ENCODE measurements at regions not wholly inside any gene's neighbourhood (a gene's known extent, or its start where the extent isn't known, plus 50 kb on each side); places are given as distances from the start of the nearest gene placed in this dataset.
"Not testable (repeated sequence)": the region's sequence is repeated elsewhere in the genome, so short reads cannot be mapped to it uniquely, and the experiment has no call there.

DNA sequence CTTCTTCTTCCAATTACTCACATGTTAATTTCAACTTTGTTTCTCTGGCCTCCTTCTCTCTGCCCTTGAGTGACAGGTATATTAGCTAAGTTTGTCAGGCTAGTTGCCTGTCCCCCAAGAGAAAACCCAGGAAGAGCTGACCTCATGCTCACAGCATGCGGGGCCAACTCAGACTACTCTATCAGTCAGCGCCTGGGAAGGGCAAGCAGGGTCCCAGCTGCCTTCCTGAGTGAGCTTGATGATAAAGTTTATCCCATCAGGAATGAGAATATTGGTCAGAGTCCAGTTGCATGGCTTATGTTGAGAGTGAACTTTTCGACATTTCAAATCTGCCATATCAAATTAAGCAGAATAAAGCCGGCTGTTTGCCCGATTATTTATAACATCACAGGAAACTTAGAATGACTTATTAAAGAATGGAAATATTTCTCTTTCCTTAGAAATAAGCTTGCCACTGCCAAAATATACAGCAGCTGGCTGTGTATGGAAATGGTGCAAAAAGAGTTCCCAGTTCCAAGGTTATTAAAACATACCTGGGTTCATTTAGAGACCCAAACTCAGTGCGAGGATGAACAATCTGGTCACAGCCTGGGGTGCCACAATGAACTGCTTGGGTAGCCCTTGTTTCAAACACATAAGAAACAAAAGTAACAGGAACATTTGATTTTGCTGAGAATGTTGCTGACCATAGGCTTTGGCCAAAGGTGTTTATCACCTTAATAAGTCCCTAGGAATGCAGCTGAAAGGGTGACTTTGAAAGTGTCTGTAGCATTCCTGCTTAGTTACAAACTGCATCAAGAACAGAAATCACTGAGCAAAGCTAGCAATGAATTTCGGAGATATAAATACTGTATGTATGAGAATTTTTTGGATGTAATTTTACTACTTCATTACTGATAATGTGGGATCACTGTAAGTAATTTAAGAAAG lies 1553.8 kb upstream of the FLRT2 start:
- no peaks in the 10 kb centered on the region for H3K4me1 ChIP-seq (ENCODE audit: control insufficient read depth, insufficient read depth, low read length, poor library complexity, severe bottlenecking)
- no peak for ATAC-seq (ENCODE audit: low read depth in 2 of 2)
- no peak overlapping the region for H3K27ac Mint-ChIP-seq

DNA sequence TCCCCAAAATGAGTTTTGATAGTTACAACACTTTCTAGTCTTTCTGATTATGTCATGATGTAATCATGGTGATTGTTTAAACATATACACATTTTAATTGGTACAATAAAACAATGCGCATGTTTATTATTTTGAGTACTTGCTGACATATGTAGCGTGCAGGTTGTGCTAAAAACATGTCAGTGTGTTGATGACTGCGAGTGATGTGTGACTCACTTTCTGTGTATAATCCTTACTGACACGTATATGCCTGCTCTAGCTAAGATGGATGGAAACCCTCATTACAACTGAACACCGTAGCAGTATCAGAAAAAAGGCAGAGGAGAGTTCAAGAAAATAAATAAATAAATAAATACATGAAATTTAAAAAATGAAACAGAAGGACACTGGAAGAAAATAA lies 1552.4 kb upstream of the FLRT2 start:
- no peak for DNase-seq
- H3K4me3 Mint-ChIP-seq, result no peak overlapping the region
- H3K27me3 Mint-ChIP-seq, result no peaks in the 10 kb centered on the region
- peaks cover 0 to 2% of the 10 kb centered on the region in 2 experiments for H3K9me3 ChIP-seq (ENCODE audit: control insufficient read depth in 2 of 2, low read length in 2 of 2)
- H3K27ac Mint-ChIP-seq, result no peak overlapping the region
- no peak overlapping the region for H3K27ac ChIP-seq (ENCODE audit: insufficient read depth, low read length, poor library complexity, severe bottlenecking)
- H3K4me1 ChIP-seq (ENCODE audit: control insufficient read depth, insufficient read depth, low read length, poor library complexity, severe bottlenecking), result no peaks in the 10 kb centered on the region
- H3K4me3 ChIP-seq (ENCODE audit: low read depth, low read length), result no peak overlapping the region
- H3K27me3 ChIP-seq (ENCODE audit: control insufficient read depth, insufficient read depth, low read length), result no peaks in the 10 kb centered on the region
- peaks cover 3% of the 10 kb centered on the region for H3K36me3 Mint-ChIP-seq
- peaks cover 0 to 18% (median 9%) of the 10 kb centered on the region in 7 donors for H3K9me3 Mint-ChIP-seq
- no peak for ATAC-seq (ENCODE audit: low read depth in 2 of 2)
- H3K4me1 Mint-ChIP-seq, result no peaks in the 10 kb centered on the region
- H3K36me3 ChIP-seq (ENCODE audit: control insufficient read depth, insufficient read depth, low read length), result no peaks in the 10 kb centered on the region

More for the DNA sequence above, 1553.8 kb upstream of the FLRT2 start:
- no peak overlapping the region for H3K27ac ChIP-seq (ENCODE audit: insufficient read depth, low read length, poor library complexity, severe bottlenecking)
- H3K36me3 Mint-ChIP-seq, result no peaks in the 10 kb centered on the region
- H3K36me3 ChIP-seq (ENCODE audit: control insufficient read depth, insufficient read depth, low read length), result no peaks in the 10 kb centered on the region
- no peak overlapping the region for H3K4me3 ChIP-seq (ENCODE audit: low read depth, low read length)
- H3K27me3 ChIP-seq (ENCODE audit: control insufficient read depth, insufficient read depth, low read length), result no peaks in the 10 kb centered on the region
- no peaks in the 10 kb centered on the region for H3K4me1 Mint-ChIP-seq
- no peaks in the 10 kb centered on the region for H3K27me3 Mint-ChIP-seq
- peaks cover 0 to 28% (median 9%) of the 10 kb centered on the region in 7 donors for H3K9me3 Mint-ChIP-seq
- no peak for DNase-seq
- H3K9me3 ChIP-seq (ENCODE audit: control insufficient read depth in 2 of 2, low read length in 2 of 2), result peaks cover 0 to 2% of the 10 kb centered on the region in 2 experiments
- no peak overlapping the region for H3K4me3 Mint-ChIP-seq

DNA sequence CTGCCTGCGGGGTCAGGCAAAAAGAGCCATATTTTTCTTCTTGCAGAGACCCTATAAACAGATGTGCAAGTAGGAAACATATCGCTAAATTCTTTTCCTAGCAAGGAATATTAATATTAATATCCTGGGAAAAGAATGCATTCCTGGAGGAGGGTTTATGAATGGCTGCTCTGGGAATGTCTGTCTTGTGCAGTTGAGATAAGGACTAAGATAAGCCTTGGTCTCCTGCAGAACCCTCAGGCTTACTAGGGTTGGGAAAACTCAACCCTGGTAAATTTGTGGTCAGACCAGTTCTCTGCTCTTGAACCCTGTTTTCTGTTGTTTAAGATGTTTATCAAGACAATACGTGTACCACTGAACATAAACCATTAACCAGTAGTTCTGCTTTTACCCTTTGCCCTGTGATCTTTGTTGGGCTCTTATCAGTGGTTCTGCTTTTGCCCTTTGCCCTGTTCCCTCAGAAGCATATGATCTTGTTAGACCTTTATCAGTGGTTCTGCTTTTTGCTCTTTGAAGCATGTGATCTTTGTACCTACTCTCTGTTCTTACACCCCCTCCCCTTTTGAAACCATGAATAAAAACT lies 1548.2 kb upstream of the FLRT2 start:
- not testable (repeated sequence) for H3K4me1 Mint-ChIP-seq; H3K4me1 ChIP-seq (ENCODE audit: control insufficient read depth, insufficient read depth, low read length, poor library complexity, severe bottlenecking); H3K36me3 Mint-ChIP-seq; DNase-seq; H3K27ac Mint-ChIP-seq; H3K36me3 ChIP-seq (ENCODE audit: control insufficient read depth, insufficient read depth, low read length); ATAC-seq (ENCODE audit: low read depth in 2 of 2); H3K9me3 ChIP-seq (ENCODE audit: control insufficient read depth in 2 of 2, low read length in 2 of 2); H3K27me3 ChIP-seq (ENCODE audit: control insufficient read depth, insufficient read depth, low read length); H3K4me3 ChIP-seq (ENCODE audit: low read depth, low read length); H3K27ac ChIP-seq (ENCODE audit: insufficient read depth, low read length, poor library complexity, severe bottlenecking); H3K4me3 Mint-ChIP-seq; H3K27me3 Mint-ChIP-seq
- peaks cover 0 to 15% (median 7%) of the 10 kb centered on the region in 7 donors for H3K9me3 Mint-ChIP-seq

DNA sequence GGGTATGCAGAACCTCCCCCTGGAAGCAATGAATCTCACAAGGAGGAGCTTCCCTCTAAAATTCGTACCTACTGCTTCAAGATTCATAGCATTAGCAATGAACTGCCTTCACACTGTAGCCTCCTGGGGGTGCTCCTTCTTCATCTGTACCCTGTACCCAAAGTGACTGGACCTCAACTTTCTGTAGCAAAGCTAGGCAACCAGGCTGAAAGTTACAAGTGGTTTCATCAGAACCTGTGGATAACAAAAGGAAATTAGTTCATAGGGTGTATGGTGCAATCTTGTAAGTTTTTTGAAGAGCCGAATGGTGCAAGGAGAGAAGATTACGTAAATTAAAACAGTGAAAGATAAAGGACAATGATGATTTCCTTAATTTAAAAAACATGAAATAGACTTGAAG lies 1541.7 kb upstream of the FLRT2 start:
- H3K9me3 ChIP-seq (ENCODE audit: control insufficient read depth in 2 of 2, low read length in 2 of 2), result peaks cover 0 to 10% of the 10 kb centered on the region in 2 experiments
- Mint-ChIP-seq H3K4me1 (no peaks in the 10 kb centered on the region), H3K27me3 (no peaks in the 10 kb centered on the region), H3K27ac (no peak overlapping the region), H3K4me3 (no peak overlapping the region), H3K9me3 (peaks cover 2 to 24% (median 11%) of the 10 kb centered on the region in 7 donors), H3K36me3 (no peaks in the 10 kb centered on the region)
- ATAC-seq (ENCODE audit: low read depth in 2 of 2), result no peak
- DNase-seq, result no peak
- no peaks in the 10 kb centered on the region for H3K36me3 ChIP-seq (ENCODE audit: control insufficient read depth, insufficient read depth, low read length)
- H3K4me1 ChIP-seq (ENCODE audit: control insufficient read depth, insufficient read depth, low read length, poor library complexity, severe bottlenecking), result no peaks in the 10 kb centered on the region
- no peaks in the 10 kb centered on the region for H3K27me3 ChIP-seq (ENCODE audit: control insufficient read depth, insufficient read depth, low read length)
- no peak overlapping the region for H3K27ac ChIP-seq (ENCODE audit: insufficient read depth, low read length, poor library complexity, severe bottlenecking)
- no peak overlapping the region for H3K4me3 ChIP-seq (ENCODE audit: low read depth, low read length)

DNA sequence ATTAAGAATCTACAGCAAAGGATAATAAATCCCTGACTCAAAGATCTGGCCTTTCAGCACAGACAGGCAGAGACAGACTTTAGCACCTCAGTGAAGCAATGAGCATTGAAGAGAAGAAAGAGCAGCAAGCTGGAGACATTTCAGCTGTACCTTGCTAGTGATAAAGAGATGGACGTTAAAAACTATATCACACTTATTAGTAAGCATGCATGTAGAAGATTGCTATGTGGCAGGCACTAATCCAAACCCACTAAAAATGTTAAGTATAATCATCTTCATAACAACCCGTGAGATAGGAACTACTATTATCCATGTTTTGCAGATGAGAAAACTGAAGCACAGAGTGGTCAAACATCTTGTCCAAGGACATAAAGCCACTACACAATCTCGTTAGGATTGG lies 1538.3 kb upstream of the FLRT2 start:
- peaks cover 4 to 23% (median 11%) of the 10 kb centered on the region in 7 donors for H3K9me3 Mint-ChIP-seq
- H3K4me1 Mint-ChIP-seq, result no peaks in the 10 kb centered on the region

DNA sequence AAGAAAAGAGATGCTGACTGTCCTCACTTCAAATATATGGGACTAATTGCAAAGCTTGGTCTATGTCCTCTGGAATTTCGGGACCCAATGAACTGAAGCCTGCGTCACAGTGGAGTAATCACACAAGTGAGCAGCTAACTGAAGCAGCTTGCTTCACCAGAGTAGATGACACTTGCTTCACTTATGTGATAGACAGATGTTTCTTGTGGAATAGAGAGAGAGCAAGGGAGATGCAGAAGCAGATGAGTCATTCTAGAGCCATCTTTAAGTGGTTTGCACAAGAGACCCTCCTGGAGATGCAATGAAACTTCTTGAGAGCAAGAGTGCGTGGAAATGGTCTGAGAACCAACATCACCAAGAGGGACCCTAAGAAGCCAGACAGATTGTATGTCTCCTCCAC lies 1537.1 kb upstream of the FLRT2 start:
- no peaks in the 10 kb centered on the region for H3K36me3 ChIP-seq (ENCODE audit: control insufficient read depth, insufficient read depth, low read length)
- H3K27me3 ChIP-seq (ENCODE audit: control insufficient read depth, insufficient read depth, low read length), result no peaks in the 10 kb centered on the region
- no peaks in the 10 kb centered on the region for H3K4me1 ChIP-seq (ENCODE audit: control insufficient read depth, insufficient read depth, low read length, poor library complexity, severe bottlenecking)
- Mint-ChIP-seq H3K36me3 (no peaks in the 10 kb centered on the region), H3K4me1 (no peaks in the 10 kb centered on the region), H3K4me3 (no peak overlapping the region), H3K27me3 (no peaks in the 10 kb centered on the region), H3K27ac (no peak overlapping the region), H3K9me3 (peaks cover 4 to 29% (median 11%) of the 10 kb centered on the region in 7 donors)
- no peak overlapping the region for H3K27ac ChIP-seq (ENCODE audit: insufficient read depth, low read length, poor library complexity, severe bottlenecking)
- no peak overlapping the region for H3K4me3 ChIP-seq (ENCODE audit: low read depth, low read length)
- H3K9me3 ChIP-seq (ENCODE audit: control insufficient read depth in 2 of 2, low read length in 2 of 2), result no peaks in the 10 kb centered on the region
- ATAC-seq (ENCODE audit: low read depth in 2 of 2) (no peak), DNase-seq (no peak)

More for the DNA sequence above, 1538.3 kb upstream of the FLRT2 start:
- Mint-ChIP-seq H3K36me3 (no peaks in the 10 kb centered on the region), H3K27me3 (no peaks in the 10 kb centered on the region), H3K4me3 (no peak overlapping the region), H3K27ac (no peak overlapping the region)
- H3K9me3 ChIP-seq (ENCODE audit: control insufficient read depth in 2 of 2, low read length in 2 of 2), result peaks cover 0 to 3% of the 10 kb centered on the region in 2 experiments
- no peaks in the 10 kb centered on the region for H3K4me1 ChIP-seq (ENCODE audit: control insufficient read depth, insufficient read depth, low read length, poor library complexity, severe bottlenecking)
- H3K27me3 ChIP-seq (ENCODE audit: control insufficient read depth, insufficient read depth, low read length), result no peaks in the 10 kb centered on the region
- no peak for DNase-seq
- H3K27ac ChIP-seq (ENCODE audit: insufficient read depth, low read length, poor library complexity, severe bottlenecking), result no peak overlapping the region
- H3K4me3 ChIP-seq (ENCODE audit: low read depth, low read length), result no peak overlapping the region
- no peak for ATAC-seq (ENCODE audit: low read depth in 2 of 2)
- H3K36me3 ChIP-seq (ENCODE audit: control insufficient read depth, insufficient read depth, low read length), result no peaks in the 10 kb centered on the region

DNA sequence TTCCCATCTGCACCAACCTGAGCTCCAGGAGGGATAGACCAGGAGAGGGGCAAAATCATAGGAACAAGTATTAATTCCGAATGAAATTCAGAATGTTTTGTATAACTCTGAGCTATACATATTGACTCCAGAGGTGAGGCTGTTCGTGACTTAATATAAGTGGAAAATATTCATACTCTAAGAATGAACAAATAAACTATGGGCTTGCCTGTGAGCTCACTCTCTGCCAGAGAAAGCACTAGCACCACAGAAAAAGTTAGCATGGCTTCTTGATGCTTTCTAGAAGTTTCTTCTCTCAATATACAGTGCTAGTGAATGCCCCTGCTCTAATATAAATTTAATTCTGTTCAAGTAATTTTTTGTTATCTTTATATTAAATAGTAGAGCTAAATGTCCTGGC lies 1536.4 kb upstream of the FLRT2 start:
- no peaks in the 10 kb centered on the region for H3K4me1 Mint-ChIP-seq
- no peak for DNase-seq
- no peaks in the 10 kb centered on the region for H3K27me3 Mint-ChIP-seq
- no peak for ATAC-seq (ENCODE audit: low read depth in 2 of 2)
- Histone ChIP-seq H3K27ac (ENCODE audit: insufficient read depth, low read length, poor library complexity, severe bottlenecking) (no peak overlapping the region), H3K4me1 (ENCODE audit: control insufficient read depth, insufficient read depth, low read length, poor library complexity, severe bottlenecking) (no peaks in the 10 kb centered on the region), H3K27me3 (ENCODE audit: control insufficient read depth, insufficient read depth, low read length) (no peaks in the 10 kb centered on the region), H3K4me3 (ENCODE audit: low read depth, low read length) (no peak overlapping the region), H3K36me3 (ENCODE audit: control insufficient read depth, insufficient read depth, low read length) (no peaks in the 10 kb centered on the region), H3K9me3 (ENCODE audit: control insufficient read depth in 2 of 2, low read length in 2 of 2) (no peaks in the 10 kb centered on the region)
- no peak overlapping the region for H3K27ac Mint-ChIP-seq
- peaks cover 4 to 25% (median 11%) of the 10 kb centered on the region in 7 donors for H3K9me3 Mint-ChIP-seq
- H3K36me3 Mint-ChIP-seq, result no peaks in the 10 kb centered on the region
- no peak overlapping the region for H3K4me3 Mint-ChIP-seq
